ENCODE measurements at regions not wholly inside any gene's neighbourhood (a gene's known extent, or its start where the extent isn't known, plus 50 kb on each side); places are given as distances from the start of the nearest gene placed in this dataset.

DNA sequence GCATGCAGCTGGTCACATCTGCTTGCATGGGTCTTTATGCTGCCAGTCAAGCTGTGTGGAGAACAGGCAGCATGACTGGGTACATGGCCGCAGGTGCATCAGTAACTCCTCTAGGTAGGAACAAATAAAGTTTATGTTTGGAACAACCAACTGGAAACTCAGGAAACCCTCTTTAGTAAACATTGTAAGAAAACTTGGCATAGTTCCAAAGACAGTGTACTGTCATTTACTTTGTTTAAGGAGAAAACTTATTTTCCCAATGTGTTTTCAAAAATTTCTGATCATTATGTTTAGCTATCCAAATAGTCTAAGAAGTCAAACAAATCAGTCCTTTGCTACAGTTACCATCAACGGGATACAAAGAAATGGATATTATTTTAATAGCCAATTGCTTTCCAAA lies 386.0 kb downstream of the CHSY3 start:
- no peak overlapping the region for H3K4me2 ChIP-seq (ENCODE audit: low read depth, low read length, poor library complexity, severe bottlenecking)
- no peaks in the 10 kb centered on the region for H3K4me1 ChIP-seq (ENCODE audit: low read length)
- no peak overlapping the region for H2AFZ ChIP-seq (ENCODE audit: low read length)
- H3K27ac ChIP-seq (ENCODE audit: low read length), result no peak overlapping the region
- H3K36me3 ChIP-seq (ENCODE audit: insufficient read depth, low read length), result no peaks in the 10 kb centered on the region
- no peak overlapping the region for H3K4me3 ChIP-seq (ENCODE audit: low read length)
- no peak for DNase-seq
- H4K20me1 ChIP-seq (ENCODE audit: insufficient read depth, low read depth, low read length), result no peaks in the 10 kb centered on the region
- H3K9me2 ChIP-seq (replicated peaks; ENCODE audit: insufficient read depth, low read length), result no peaks in the 10 kb centered on the region
- H3K9ac ChIP-seq (ENCODE audit: low read length), result no peak overlapping the region
- H3K27me3 ChIP-seq (ENCODE audit: low read length), result no peaks in the 10 kb centered on the region
- no peaks in the 10 kb centered on the region for H3K79me2 ChIP-seq (ENCODE audit: low read length)
- no peaks in the 10 kb centered on the region for H3K9me3 ChIP-seq (ENCODE audit: low read length)

DNA sequence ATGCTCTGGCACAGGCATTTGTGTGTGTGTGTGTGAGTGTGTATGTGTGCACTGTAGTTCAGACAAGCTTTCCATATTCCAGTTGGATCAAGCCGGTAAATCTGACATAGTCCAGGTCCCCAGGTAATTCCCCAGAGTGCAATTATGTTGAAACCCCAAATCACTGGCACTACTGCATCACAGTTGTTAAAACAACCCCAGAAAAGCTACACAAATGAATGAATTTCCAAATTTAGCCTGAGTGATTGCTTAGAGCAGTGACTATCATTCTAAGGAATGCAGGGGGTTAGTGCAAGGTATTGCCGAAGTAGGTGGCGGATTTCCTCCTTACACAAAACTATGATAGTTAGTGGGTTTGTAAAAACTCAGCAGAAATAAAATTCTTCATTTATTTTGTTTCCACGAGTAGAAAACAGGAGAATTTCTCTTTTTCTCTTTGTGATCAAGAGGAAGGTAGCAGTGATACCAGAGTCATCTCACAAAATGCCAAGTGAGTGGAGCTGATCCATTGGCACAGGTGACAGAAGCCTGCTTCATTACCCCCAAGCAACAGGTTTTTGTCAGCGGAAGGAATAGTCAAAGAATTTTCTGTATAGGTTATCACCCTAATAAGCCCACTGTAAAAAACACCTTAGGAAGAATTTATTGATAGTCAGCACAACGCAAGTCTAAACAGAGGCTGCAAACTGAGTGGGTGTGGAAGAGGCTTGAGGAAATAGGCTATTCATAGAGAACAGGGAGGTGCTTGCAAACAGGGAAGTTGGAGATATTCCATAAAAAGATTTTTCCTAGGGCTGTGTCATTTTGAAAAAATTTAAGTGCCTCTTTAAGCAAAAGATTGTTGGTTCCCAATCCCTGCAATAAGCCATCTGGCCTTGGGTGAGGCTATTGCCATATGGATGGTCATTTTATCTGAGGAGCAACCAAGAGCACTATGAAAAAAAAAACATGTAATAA lies 385.1 kb downstream of the CHSY3 start:
- H3K4me3 ChIP-seq (ENCODE audit: low read length), result no peak overlapping the region
- no peak overlapping the region for H2AFZ ChIP-seq (ENCODE audit: low read length)
- H3K9me2 ChIP-seq (replicated peaks; ENCODE audit: insufficient read depth, low read length), result no peaks in the 10 kb centered on the region
- no peak overlapping the region for H3K27ac ChIP-seq (ENCODE audit: low read length)
- no peak overlapping the region for H3K4me2 ChIP-seq (ENCODE audit: low read depth, low read length, poor library complexity, severe bottlenecking)
- H3K4me1 ChIP-seq (ENCODE audit: low read length), result no peaks in the 10 kb centered on the region
- no peaks in the 10 kb centered on the region for H3K9me3 ChIP-seq (ENCODE audit: low read length)
- H3K36me3 ChIP-seq (ENCODE audit: insufficient read depth, low read length), result no peaks in the 10 kb centered on the region
- H3K79me2 ChIP-seq (ENCODE audit: low read length), result no peaks in the 10 kb centered on the region
- H3K27me3 ChIP-seq (ENCODE audit: low read length), result no peaks in the 10 kb centered on the region
- H3K9ac ChIP-seq (ENCODE audit: low read length), result no peak overlapping the region
- no peaks in the 10 kb centered on the region for H4K20me1 ChIP-seq (ENCODE audit: insufficient read depth, low read depth, low read length)
- DNase-seq, result no peak

DNA sequence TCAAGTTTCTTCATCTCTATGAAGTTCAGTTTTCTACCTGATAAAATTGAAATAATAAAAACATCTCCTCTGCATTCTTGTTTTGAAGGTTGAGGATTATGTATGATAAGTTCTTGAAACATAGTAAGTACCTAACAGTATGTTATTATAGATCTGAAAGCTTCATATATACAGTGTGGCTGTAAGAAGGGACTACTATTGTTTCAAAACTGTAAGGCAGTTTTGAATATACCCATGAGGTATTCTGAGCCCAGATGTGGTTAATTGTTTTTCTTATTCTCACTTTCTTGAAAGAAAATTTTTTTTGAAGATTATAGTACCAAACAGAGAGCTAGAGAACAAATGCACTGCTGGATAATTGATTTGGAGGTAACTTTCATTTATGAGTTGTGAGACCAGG lies 383.2 kb downstream of the CHSY3 start:
- no peaks in the 10 kb centered on the region for H3K9me2 ChIP-seq (replicated peaks; ENCODE audit: insufficient read depth, low read length)
- no peaks in the 10 kb centered on the region for H3K79me2 ChIP-seq (ENCODE audit: low read length)
- no peaks in the 10 kb centered on the region for H3K4me1 ChIP-seq (ENCODE audit: low read length)
- H3K27ac ChIP-seq (ENCODE audit: low read length), result no peak overlapping the region
- H3K9me3 ChIP-seq (ENCODE audit: low read length), result no peaks in the 10 kb centered on the region
- DNase-seq, result no peak
- no peak overlapping the region for H3K4me2 ChIP-seq (ENCODE audit: low read depth, low read length, poor library complexity, severe bottlenecking)
- no peaks in the 10 kb centered on the region for H3K27me3 ChIP-seq (ENCODE audit: low read length)
- no peak overlapping the region for H2AFZ ChIP-seq (ENCODE audit: low read length)
- no peak overlapping the region for H3K4me3 ChIP-seq (ENCODE audit: low read length)
- H4K20me1 ChIP-seq (ENCODE audit: insufficient read depth, low read depth, low read length), result no peaks in the 10 kb centered on the region
- no peak overlapping the region for H3K9ac ChIP-seq (ENCODE audit: low read length)
- no peaks in the 10 kb centered on the region for H3K36me3 ChIP-seq (ENCODE audit: insufficient read depth, low read length)

DNA sequence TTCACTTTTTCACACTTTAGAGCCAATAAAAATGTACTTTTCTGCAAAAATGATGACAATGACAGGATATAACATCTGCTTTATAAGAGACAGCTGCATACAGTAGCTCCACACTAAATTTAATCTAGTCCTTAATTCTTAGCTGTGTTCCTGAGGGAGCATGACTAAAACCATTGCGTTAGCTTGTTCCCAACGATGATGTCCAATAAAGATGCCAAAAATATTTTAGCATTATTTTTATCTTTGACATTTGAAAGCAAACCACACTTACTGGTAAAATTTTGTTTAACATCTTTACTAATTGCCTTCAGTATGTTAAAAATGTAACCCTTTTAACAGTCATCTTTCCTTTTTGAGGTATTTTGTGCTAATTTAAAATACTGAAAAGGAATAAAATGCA lies 382.7 kb downstream of the CHSY3 start:
- Histone ChIP-seq H3K36me3 (ENCODE audit: insufficient read depth, low read length) (no peaks in the 10 kb centered on the region), H3K4me1 (ENCODE audit: low read length) (no peaks in the 10 kb centered on the region), H4K20me1 (ENCODE audit: insufficient read depth, low read depth, low read length) (no peaks in the 10 kb centered on the region), H3K4me3 (ENCODE audit: low read length) (no peak overlapping the region), H3K9me2 (replicated peaks; ENCODE audit: insufficient read depth, low read length) (no peaks in the 10 kb centered on the region), H3K9ac (ENCODE audit: low read length) (no peak overlapping the region), H3K27me3 (ENCODE audit: low read length) (no peaks in the 10 kb centered on the region), H3K4me2 (ENCODE audit: low read depth, low read length, poor library complexity, severe bottlenecking) (no peak overlapping the region), H3K27ac (ENCODE audit: low read length) (no peak overlapping the region), H2AFZ (ENCODE audit: low read length) (no peak overlapping the region), H3K9me3 (ENCODE audit: low read length) (no peaks in the 10 kb centered on the region), H3K79me2 (ENCODE audit: low read length) (no peaks in the 10 kb centered on the region)
- DNase-seq, result no peak

DNA sequence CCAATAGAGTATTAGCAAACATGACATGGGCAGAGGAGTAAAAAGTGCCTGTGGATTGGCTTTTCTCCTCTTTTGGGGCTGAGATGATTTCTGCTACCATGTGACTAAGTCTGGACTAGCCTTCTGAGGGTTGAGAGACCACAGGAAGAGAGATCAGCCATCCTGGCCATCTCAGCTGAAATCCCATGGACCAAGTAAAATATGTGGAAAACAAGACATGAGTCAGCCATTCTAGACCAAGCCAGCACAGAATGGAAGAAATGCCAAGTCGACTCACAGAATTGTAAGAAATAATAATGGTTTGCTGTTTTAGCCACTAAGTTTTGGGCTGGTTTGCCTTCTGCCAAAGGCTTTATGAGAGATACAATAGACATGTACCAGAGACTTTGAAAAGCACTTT lies 377.8 kb downstream of the CHSY3 start:
- no peak overlapping the region for H3K4me2 ChIP-seq (ENCODE audit: low read depth, low read length, poor library complexity, severe bottlenecking)
- no peaks in the 10 kb centered on the region for H3K9me3 ChIP-seq (ENCODE audit: low read length)
- no peaks in the 10 kb centered on the region for H3K9me2 ChIP-seq (replicated peaks; ENCODE audit: insufficient read depth, low read length)
- H3K36me3 ChIP-seq (ENCODE audit: insufficient read depth, low read length), result no peaks in the 10 kb centered on the region
- no peak for DNase-seq
- H3K27me3 ChIP-seq (ENCODE audit: low read length), result no peaks in the 10 kb centered on the region
- H3K4me1 ChIP-seq (ENCODE audit: low read length), result no peaks in the 10 kb centered on the region
- H3K9ac ChIP-seq (ENCODE audit: low read length), result no peak overlapping the region
- H3K4me3 ChIP-seq (ENCODE audit: low read length), result no peak overlapping the region
- H4K20me1 ChIP-seq (ENCODE audit: insufficient read depth, low read depth, low read length), result no peaks in the 10 kb centered on the region
- H2AFZ ChIP-seq (ENCODE audit: low read length), result no peak overlapping the region
- no peak overlapping the region for H3K27ac ChIP-seq (ENCODE audit: low read length)
- no peaks in the 10 kb centered on the region for H3K79me2 ChIP-seq (ENCODE audit: low read length)

DNA sequence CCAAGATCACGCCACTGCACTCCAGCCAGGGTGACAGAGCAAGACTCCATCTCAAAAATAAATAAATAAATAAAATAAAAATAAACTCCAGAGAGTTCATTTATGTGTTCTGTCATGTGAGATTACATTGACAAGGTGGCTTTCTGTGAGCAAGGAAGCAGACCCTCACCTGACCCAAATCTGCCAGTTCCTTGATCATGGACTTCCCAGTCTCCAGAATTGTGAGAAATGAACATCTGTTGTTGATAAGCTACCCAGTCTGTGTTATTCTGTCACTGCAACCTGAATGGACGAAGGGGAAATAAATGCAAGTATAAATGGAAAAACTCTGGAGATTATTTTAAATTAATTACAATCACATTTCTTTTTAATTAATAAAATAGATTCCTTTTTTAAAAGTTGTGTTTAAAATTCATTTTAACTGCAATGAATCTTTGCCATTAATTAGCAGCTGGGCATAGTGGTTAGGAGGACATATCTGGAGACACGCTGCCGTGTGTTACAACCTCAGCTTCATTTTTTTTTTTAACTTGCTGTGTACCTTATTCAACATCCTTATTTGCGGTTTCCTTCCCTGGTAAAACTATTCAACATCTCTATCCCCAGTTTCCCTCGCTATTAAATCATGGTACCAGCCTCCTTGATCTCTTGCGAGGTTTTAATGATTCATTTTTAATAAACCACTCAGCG lies 376.4 kb downstream of the CHSY3 start:
- Histone ChIP-seq H4K20me1 (ENCODE audit: insufficient read depth, low read depth, low read length) (no peaks in the 10 kb centered on the region), H3K4me3 (ENCODE audit: low read length) (no peak overlapping the region), H3K4me1 (ENCODE audit: low read length) (no peaks in the 10 kb centered on the region), H3K36me3 (ENCODE audit: insufficient read depth, low read length) (no peaks in the 10 kb centered on the region), H3K79me2 (ENCODE audit: low read length) (no peaks in the 10 kb centered on the region), H3K9me2 (replicated peaks; ENCODE audit: insufficient read depth, low read length) (no peaks in the 10 kb centered on the region), H3K27me3 (ENCODE audit: low read length) (no peaks in the 10 kb centered on the region), H3K27ac (ENCODE audit: low read length) (no peak overlapping the region), H3K4me2 (ENCODE audit: low read depth, low read length, poor library complexity, severe bottlenecking) (no peak overlapping the region), H3K9me3 (ENCODE audit: low read length) (no peaks in the 10 kb centered on the region), H3K9ac (ENCODE audit: low read length) (no peak overlapping the region), H2AFZ (ENCODE audit: low read length) (no peak overlapping the region)
- DNase-seq, result no peak

DNA sequence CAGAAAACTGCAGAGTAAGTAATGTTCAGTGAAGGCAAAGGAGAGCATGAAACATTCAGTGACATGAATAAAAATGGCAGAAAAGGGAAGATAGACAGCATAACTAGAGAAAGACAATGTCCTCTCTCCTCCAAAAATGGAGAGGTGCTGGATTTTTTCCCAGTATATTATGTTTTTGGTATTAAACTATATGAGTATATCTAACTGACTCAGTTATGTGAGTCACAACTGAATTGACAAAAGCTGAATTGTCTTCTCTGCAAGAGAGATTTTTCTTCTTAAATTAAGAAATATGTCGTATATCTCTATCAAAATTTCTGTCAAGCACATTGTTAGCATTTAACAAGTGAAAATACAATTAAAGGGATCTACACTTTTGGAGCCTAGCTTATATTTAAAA lies 375.1 kb downstream of the CHSY3 start:
- Histone ChIP-seq H3K27ac (ENCODE audit: low read length) (no peak overlapping the region), H3K27me3 (ENCODE audit: low read length) (no peaks in the 10 kb centered on the region), H2AFZ (ENCODE audit: low read length) (no peak overlapping the region), H3K4me1 (ENCODE audit: low read length) (no peaks in the 10 kb centered on the region), H3K4me3 (ENCODE audit: low read length) (no peak overlapping the region), H4K20me1 (ENCODE audit: insufficient read depth, low read depth, low read length) (no peaks in the 10 kb centered on the region), H3K4me2 (ENCODE audit: low read depth, low read length, poor library complexity, severe bottlenecking) (no peak overlapping the region), H3K9me2 (replicated peaks; ENCODE audit: insufficient read depth, low read length) (no peaks in the 10 kb centered on the region), H3K36me3 (ENCODE audit: insufficient read depth, low read length) (no peaks in the 10 kb centered on the region), H3K9ac (ENCODE audit: low read length) (no peak overlapping the region), H3K9me3 (ENCODE audit: low read length) (no peaks in the 10 kb centered on the region), H3K79me2 (ENCODE audit: low read length) (no peaks in the 10 kb centered on the region)
- no peak for DNase-seq

DNA sequence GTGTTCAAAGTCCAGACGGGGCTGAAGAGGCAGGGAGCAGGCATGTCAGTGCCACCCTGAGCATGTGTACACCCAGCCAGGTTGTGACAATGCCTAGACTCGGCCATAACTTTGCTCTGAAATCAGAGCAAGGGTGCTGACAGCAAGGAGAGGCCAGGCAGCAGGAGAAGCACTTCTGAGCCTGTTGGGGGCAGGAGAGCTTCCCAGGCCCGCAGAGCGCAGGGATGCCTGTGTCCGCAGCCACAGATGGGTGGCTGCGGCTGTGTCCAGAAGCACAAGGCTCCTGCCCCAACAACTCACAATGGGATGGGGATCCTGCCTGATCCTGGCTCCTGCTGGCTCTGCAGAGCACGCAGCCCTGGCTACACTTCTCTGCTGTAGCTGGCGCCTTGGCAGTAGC lies 373.9 kb downstream of the CHSY3 start:
- no peak overlapping the region for H3K4me3 ChIP-seq (ENCODE audit: low read length)
- H4K20me1 ChIP-seq (ENCODE audit: insufficient read depth, low read depth, low read length), result no peaks in the 10 kb centered on the region
- H3K79me2 ChIP-seq (ENCODE audit: low read length), result no peaks in the 10 kb centered on the region
- H3K4me1 ChIP-seq (ENCODE audit: low read length), result no peaks in the 10 kb centered on the region
- H3K36me3 ChIP-seq (ENCODE audit: insufficient read depth, low read length), result no peaks in the 10 kb centered on the region
- H3K9me3 ChIP-seq (ENCODE audit: low read length), result no peaks in the 10 kb centered on the region
- DNase-seq, result no peak
- H3K4me2 ChIP-seq (ENCODE audit: low read depth, low read length, poor library complexity, severe bottlenecking), result no peak overlapping the region
- no peaks in the 10 kb centered on the region for H3K27me3 ChIP-seq (ENCODE audit: low read length)
- no peak overlapping the region for H2AFZ ChIP-seq (ENCODE audit: low read length)
- no peak overlapping the region for H3K9ac ChIP-seq (ENCODE audit: low read length)
- no peak overlapping the region for H3K27ac ChIP-seq (ENCODE audit: low read length)
- no peaks in the 10 kb centered on the region for H3K9me2 ChIP-seq (replicated peaks; ENCODE audit: insufficient read depth, low read length)

Measured in Karpas-422 (cell line).